PC-9 (cell line): ENCODE measurements at regions not wholly inside any gene's neighbourhood (a gene's known extent, or its start where the extent isn't known, plus 50 kb on each side); places are given as distances from the start of the nearest gene placed in this dataset.
"Not testable (repeated sequence)": the region's sequence is repeated elsewhere in the genome, so short reads cannot be mapped to it uniquely, and the experiment has no call there.

Experiments
- CTCF ChIP-seq: fragments of 200-600 bp; sonication (generic); conservative IDR thresholded peaks from 2 replicates; pipeline ENCODE4 v1.6.1; 2017; ENCODE audit warnings: mixed run types, antibody characterized with exemption, mild to moderate bottlenecking, moderate library complexity
- EZH2 ChIP-seq: fragments of 200-600 bp; sonication (generic); IDR thresholded peaks from 2 replicates; pipeline ENCODE4 v1.8.0; 2017; ENCODE audit warnings: antibody characterized with exemption, low read depth

GRCh38 chr17:28264902-28265548 lies 54.0 kb upstream of the TMEM97 start:
- not testable (repeated sequence) for TF ChIP-seq CTCF, EZH2
